Activated CD4-positive, alpha-beta T cell treated with anti-CD3 and anti-CD28 coated beads, Interleukin-2, amount 50 U/mL, for 48 hours (primary cell): ENCODE measurements at regions not wholly inside any gene's neighbourhood (a gene's known extent, or its start where the extent isn't known, plus 50 kb on each side); places are given as distances from the start of the nearest gene placed in this dataset.

Source experiments
- DNase-seq, 2 experiments: peaks; one replicate each; pipeline ENCODE4 v3.0.0-alpha.2; 2020

- no peak for DNase-seq
Measured at GRCh38 chr3:148175214-148175613, 522.5 kb upstream of the AGTR1 start.

GRCh38 chr3:148178503-148178902, 519.2 kb upstream of the AGTR1 start:
- no peak for DNase-seq

- DNase-seq, result no peak
Measured at GRCh38 chr3:148184798-148185197, 512.9 kb upstream of the AGTR1 start.

GRCh38 chr3:148186881-148187280, 510.8 kb upstream of the AGTR1 start:
- DNase-seq, result no peak

GRCh38 chr3:148187296-148187695, 510.4 kb upstream of the AGTR1 start:
- no peak for DNase-seq

GRCh38 chr3:148190441-148190990, 507.2 kb upstream of the AGTR1 start:
- no peak for DNase-seq

GRCh38 chr3:148191966-148192365, 505.7 kb upstream of the AGTR1 start:
- DNase-seq, result no peak

GRCh38 chr3:148197061-148197460, 500.6 kb upstream of the AGTR1 start:
- DNase-seq, result no peak

GRCh38 chr3:148202386-148202785, 495.3 kb upstream of the AGTR1 start:
- no peak for DNase-seq

- DNase-seq, result no peak
Measured at GRCh38 chr3:148203297-148204010, 494.2 kb upstream of the AGTR1 start.

GRCh38 chr3:148204131-148204530, 493.6 kb upstream of the AGTR1 start:
- DNase-seq, result no peak

GRCh38 chr3:148205977-148206376, 491.7 kb upstream of the AGTR1 start:
- no peak for DNase-seq

GRCh38 chr3:148206446-148206845, 491.3 kb upstream of the AGTR1 start:
- no peak for DNase-seq

- DNase-seq, result no peak
Measured at GRCh38 chr3:148208975-148209374, 488.7 kb upstream of the AGTR1 start.

- no peak for DNase-seq
Measured at GRCh38 chr3:148211725-148212124, 486.0 kb upstream of the AGTR1 start.

- DNase-seq, result no peak
Measured at GRCh38 chr3:148214705-148215104, 483.0 kb upstream of the AGTR1 start.

GRCh38 chr3:148217317-148217716, 480.4 kb upstream of the AGTR1 start:
- no peak for DNase-seq

GRCh38 chr3:148218222-148218621, 479.5 kb upstream of the AGTR1 start:
- DNase-seq, result no peak

- no peak for DNase-seq
Measured at GRCh38 chr3:148219999-148220398, 477.7 kb upstream of the AGTR1 start.

- no peak for DNase-seq
Measured at GRCh38 chr3:148221303-148221702, 476.4 kb upstream of the AGTR1 start.

- DNase-seq, result no peak
Measured at GRCh38 chr3:148223266-148223665, 474.4 kb upstream of the AGTR1 start.

- no peak for DNase-seq
Measured at GRCh38 chr3:148226246-148226645, 471.5 kb upstream of the AGTR1 start.

- no peak for DNase-seq
Measured at GRCh38 chr3:148227534-148227933, 470.2 kb upstream of the AGTR1 start.

- no peak for DNase-seq
Measured at GRCh38 chr3:148229107-148229506, 468.6 kb upstream of the AGTR1 start.

- DNase-seq, result no peak
Measured at GRCh38 chr3:148230473-148230872, 467.2 kb upstream of the AGTR1 start.
